OCI-LY3 (cell line): ENCODE measurements at regions not wholly inside any gene's neighbourhood (a gene's known extent, or its start where the extent isn't known, plus 50 kb on each side); places are given as distances from the start of the nearest gene placed in this dataset.

ENCODE experiments used
- H2AFZ ChIP-seq: fragments of 200-600, 300-600 bp; shearing (Covaris generic); 2 replicates; pipeline ENCODE4 v1.6.0; 2014; ENCODE audit warnings: antibody characterized with exemption, low read depth, low read length
- H3K27ac ChIP-seq: fragments of 200-600, 300-600 bp; sonication (generic); 2 replicates; pipeline ENCODE4 v1.5.1; 2014; ENCODE audit warnings: mild to moderate bottlenecking, low read length, moderate library complexity, mixed read lengths
- H3K27me3 ChIP-seq: fragments of 200-600, 300-600 bp; sonication (generic); 2 replicates; pipeline ENCODE4 v1.6.1; 2014; ENCODE audit warnings: low read depth, low read length, mixed read lengths
- H3K36me3 ChIP-seq: fragments of 200-600, 300-600 bp; sonication (generic); replicated peaks from 2 replicates; pipeline ENCODE3; 2014; ENCODE audit warnings: low read depth, low read length, mixed read lengths
- H3K4me1 ChIP-seq: fragments of 300-600, 200-600 bp; sonication (generic); 2 replicates; pipeline ENCODE4 v1.6.1; 2014; ENCODE audit warnings: low read length, mixed read lengths
- H3K4me2 ChIP-seq: fragments of 200-600, 300-600 bp; sonication (generic); 2 replicates; pipeline ENCODE4 v1.6.1; 2014; ENCODE audit warnings: low read length, mixed read lengths
- H3K4me3 ChIP-seq: fragments of 300-600, 200-600 bp; sonication (generic); 2 replicates; pipeline ENCODE4 v1.5.1; 2014; ENCODE audit warnings: antibody characterized with exemption, mild to moderate bottlenecking, low read length, moderate library complexity
- H3K79me2 ChIP-seq: fragments of 300-600, 200-600 bp; shearing (Covaris generic); 2 replicates; pipeline ENCODE4 v1.6.1; 2014; ENCODE audit warnings: mild to moderate bottlenecking, low read length, mixed read lengths
- H3K9ac ChIP-seq: fragments of 300-600, 200-600 bp; shearing (Covaris generic); 2 replicates; pipeline ENCODE4 v1.6.0; 2014; ENCODE audit warnings: mild to moderate bottlenecking, low read length, moderate library complexity
- H3K9me3 ChIP-seq: fragments of 200-600, 300-600 bp; shearing (Covaris generic); 2 replicates; pipeline ENCODE4 v1.6.1; 2014; ENCODE audit warnings: low read length, mixed read lengths; ENCODE audit not compliant: insufficient read depth
- H4K20me1 ChIP-seq: fragments of 200-600, 300-600 bp; sonication (generic); 2 replicates; pipeline ENCODE4 v1.6.1; 2016; ENCODE audit warnings: low read length, mixed read lengths; ENCODE audit not compliant: insufficient read depth
- CTCF ChIP-seq: fragments of 200-600, 300-600 bp; sonication (generic); IDR thresholded peaks from 2 replicates; pipeline ENCODE4 v1.5.1; 2014; ENCODE audit warnings: antibody characterized with exemption, low read length, low read depth
- EZH2phosphoT487 ChIP-seq: fragments of 200-600 bp; shearing (Covaris generic); IDR thresholded peaks from 2 replicates; pipeline ENCODE4 v1.6.1; 2018; ENCODE audit warnings: antibody characterized with exemption, mixed run types, low read depth

- no peaks in the 10 kb centered on the region for H3K4me1 ChIP-seq
- H3K79me2 ChIP-seq = no peaks in the 10 kb centered on the region
- H3K4me2 ChIP-seq = no peak overlapping the region
- no peaks in the 10 kb centered on the region for H4K20me1 ChIP-seq
- H3K9me3 ChIP-seq = no peaks in the 10 kb centered on the region
- H3K9ac ChIP-seq = no peak overlapping the region
- no peak overlapping the region for H3K27ac ChIP-seq
- no peaks in the 10 kb centered on the region for H3K36me3 ChIP-seq
- no peak overlapping the region for H2AFZ ChIP-seq
- no peaks in the 10 kb centered on the region for H3K27me3 ChIP-seq
- no peak for TF ChIP-seq EZH2phosphoT487
- no peak for TF ChIP-seq CTCF
- H3K4me3 ChIP-seq = no peak overlapping the region
These were observed 1390.7 kb downstream of the FSCB start for GRCh38 chr14:43116341-43116740.

GRCh38 chr14:43105305-43105704 is 1401.8 kb downstream of the FSCB start:
- TF ChIP-seq EZH2phosphoT487 (no peak), CTCF (no peak)
- H3K4me2 ChIP-seq = no peak overlapping the region
- H3K4me3 ChIP-seq = no peak overlapping the region
- H2AFZ ChIP-seq = no peak overlapping the region
- H3K36me3 ChIP-seq = no peaks in the 10 kb centered on the region
- H3K4me1 ChIP-seq = no peaks in the 10 kb centered on the region
- no peaks in the 10 kb centered on the region for H3K27me3 ChIP-seq
- H3K27ac ChIP-seq = no peak overlapping the region
- H3K79me2 ChIP-seq = no peaks in the 10 kb centered on the region
- H3K9me3 ChIP-seq = no peaks in the 10 kb centered on the region
- no peak overlapping the region for H3K9ac ChIP-seq
- H4K20me1 ChIP-seq = no peaks in the 10 kb centered on the region

GRCh38 chr14:43090380-43090779 is 1416.7 kb downstream of the FSCB start:
- TF ChIP-seq CTCF = no peak
- TF ChIP-seq EZH2phosphoT487 = no peak
- H3K4me2 ChIP-seq = no peak overlapping the region
- no peaks in the 10 kb centered on the region for H3K36me3 ChIP-seq
- no peaks in the 10 kb centered on the region for H4K20me1 ChIP-seq
- no peak overlapping the region for H3K27ac ChIP-seq
- H3K9ac ChIP-seq = no peak overlapping the region
- H3K27me3 ChIP-seq = no peaks in the 10 kb centered on the region
- H3K9me3 ChIP-seq = no peaks in the 10 kb centered on the region
- no peaks in the 10 kb centered on the region for H3K4me1 ChIP-seq
- no peak overlapping the region for H3K4me3 ChIP-seq
- H2AFZ ChIP-seq = no peak overlapping the region
- no peaks in the 10 kb centered on the region for H3K79me2 ChIP-seq

- no peaks in the 10 kb centered on the region for H3K79me2 ChIP-seq
- H2AFZ ChIP-seq = no peak overlapping the region
- H3K27me3 ChIP-seq = no peaks in the 10 kb centered on the region
- H3K4me3 ChIP-seq = no peak overlapping the region
- no peaks in the 10 kb centered on the region for H3K36me3 ChIP-seq
- no peaks in the 10 kb centered on the region for H3K9me3 ChIP-seq
- no peak overlapping the region for H3K9ac ChIP-seq
- H3K4me2 ChIP-seq = no peak overlapping the region
- no peak overlapping the region for H3K27ac ChIP-seq
- TF ChIP-seq EZH2phosphoT487 = no peak
- TF ChIP-seq CTCF = no peak
- H3K4me1 ChIP-seq = no peaks in the 10 kb centered on the region
- H4K20me1 ChIP-seq = no peaks in the 10 kb centered on the region
These were observed 1419.4 kb downstream of the FSCB start for GRCh38 chr14:43087666-43088065.
